GM21529 (cell line): ENCODE measurements at regions not wholly inside any gene's neighbourhood (a gene's known extent, or its start where the extent isn't known, plus 50 kb on each side); places are given as distances from the start of the nearest gene placed in this dataset.
"Not testable (repeated sequence)": the region's sequence is repeated elsewhere in the genome, so short reads cannot be mapped to it uniquely, and the experiment has no call there.

Experiments used
- ATAC-seq: cut with Tn5 transposase; IDR thresholded peaks from one replicate; pipeline ENCODE4 v1.9.1; 2021; ENCODE audit not compliant: unreplicated experiment

DNA sequence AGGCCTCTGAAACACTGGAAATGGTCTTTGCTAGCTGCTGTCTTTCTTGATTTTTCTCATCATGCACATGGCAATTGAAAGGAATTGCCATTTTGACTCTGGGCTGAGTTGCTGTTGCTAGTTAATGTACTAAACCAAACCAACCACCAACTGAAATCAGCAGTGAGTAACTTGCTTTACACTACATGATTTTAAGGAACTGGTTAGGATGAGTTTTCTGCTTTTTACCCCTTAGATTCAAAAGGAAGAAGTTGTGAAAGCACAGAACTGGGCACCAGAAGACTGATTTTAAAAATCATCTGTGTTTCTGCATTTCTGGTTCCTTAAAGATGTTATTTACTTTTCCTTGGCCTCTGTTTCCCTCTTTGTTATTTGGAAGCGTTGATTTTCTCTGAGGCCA is 361.9 kb downstream of the HLX start:
- ATAC-seq: no peak

DNA sequence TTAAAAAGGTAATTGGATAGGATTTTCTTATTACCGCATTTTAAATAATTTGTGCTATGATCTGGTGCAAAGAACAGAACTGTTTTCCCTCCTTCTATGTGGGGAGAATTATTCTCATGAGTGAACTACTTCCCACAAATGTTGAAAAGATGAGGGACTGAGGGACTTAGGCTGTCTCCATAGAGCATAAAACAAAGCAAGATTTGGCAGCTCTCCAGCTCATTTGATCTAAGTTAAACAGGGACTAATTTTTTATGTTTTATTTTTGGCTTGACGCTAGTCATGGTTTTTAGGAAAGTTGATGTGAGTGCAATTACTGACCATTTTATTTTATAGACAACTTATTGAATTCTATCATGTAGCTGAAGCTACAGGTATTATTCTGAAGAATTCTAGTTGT is 362.3 kb downstream of the HLX start:
- no peak for ATAC-seq

DNA sequence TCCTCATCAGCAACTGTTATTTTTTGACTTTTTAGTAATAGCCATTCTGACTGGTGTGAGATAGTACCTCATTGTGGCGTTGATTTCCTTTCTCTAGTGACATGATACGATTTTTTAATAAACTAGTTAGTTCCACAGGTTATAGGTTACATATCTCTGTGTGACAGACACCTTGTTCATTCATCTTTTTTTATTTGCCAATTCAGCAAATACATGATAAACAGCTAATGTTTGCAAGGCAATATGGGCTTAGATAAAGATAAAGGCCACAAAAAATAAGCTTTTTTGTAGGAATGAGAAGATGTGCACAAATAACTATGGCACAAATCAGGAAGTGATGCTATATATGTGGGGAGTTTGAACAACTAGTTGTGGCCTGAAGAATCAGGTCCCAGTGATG is 366.8 kb downstream of the HLX start:
- no peak for ATAC-seq

DNA sequence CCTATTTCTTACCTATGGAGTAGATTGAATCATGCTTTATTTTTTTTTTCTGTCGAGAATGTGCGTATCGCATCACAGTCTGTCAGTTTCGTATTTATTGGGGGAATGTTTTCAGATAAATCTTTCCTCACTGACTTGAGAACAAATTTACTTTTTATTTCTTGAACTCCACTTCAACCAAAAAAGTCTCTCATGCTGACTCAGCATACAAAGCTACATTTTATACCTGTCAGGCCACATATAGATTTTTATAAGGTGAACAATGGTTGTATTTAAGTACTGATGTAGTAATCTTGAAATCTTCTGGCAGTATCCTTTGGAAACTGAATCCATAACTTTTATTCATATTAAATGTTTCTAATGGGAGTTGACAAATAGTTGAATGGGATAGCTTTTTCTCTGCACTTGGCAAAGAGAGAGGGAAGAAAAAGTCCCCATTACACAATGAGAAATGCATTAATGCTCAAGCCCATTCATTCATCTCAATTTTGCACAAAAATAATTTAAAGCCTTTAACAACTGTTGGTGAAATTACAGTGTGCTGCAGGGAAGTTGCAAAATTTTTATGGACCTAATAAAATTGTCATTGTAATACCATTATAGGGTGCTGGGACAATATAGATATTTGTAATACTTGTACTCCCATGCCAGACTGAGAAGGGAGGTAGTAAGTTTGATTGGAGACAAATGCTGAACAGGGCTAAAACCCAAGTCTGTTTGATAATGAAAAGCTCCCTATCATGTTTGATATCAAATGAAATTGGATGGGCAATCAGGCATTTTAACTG is 367.6 kb downstream of the HLX start:
- no peak for ATAC-seq

DNA sequence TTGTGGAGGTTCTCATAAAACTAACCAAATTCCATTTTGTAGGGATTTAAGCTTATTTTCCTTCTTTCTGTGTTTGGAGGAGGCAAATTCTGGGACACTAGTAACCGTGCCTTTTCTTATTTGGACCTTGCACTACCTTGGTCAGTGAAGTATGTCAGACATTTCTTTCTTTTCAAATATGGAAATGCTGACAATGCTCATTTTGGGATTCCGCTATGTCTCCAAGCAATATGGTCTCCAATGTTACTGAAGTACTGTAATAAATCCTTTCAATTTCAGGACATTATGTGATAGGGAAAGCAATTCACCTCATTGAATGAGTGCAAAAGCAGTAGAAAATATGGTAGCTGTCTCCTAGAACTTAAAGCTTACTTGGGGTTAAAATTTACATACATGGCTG is 372.3 kb downstream of the HLX start:
- no peak for ATAC-seq

DNA sequence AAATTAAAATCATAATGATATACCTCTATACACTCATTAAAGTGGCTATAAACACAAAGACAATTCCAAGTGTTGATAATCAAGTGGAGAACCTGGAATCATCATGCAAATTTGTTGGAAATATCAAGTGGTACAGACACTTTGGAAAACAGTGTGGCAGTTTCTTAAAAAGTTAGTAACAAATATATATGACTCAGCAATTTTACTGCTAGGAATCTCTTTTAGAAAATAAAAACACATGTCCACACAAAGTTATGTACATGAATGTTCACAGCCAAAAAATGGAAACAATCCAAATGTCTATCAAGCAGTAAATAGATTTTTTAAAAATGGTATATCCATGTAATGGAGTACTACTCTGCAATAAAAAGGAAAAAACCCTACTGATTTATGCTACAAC is 375.6 kb downstream of the HLX start:
- ATAC-seq: no peak

DNA sequence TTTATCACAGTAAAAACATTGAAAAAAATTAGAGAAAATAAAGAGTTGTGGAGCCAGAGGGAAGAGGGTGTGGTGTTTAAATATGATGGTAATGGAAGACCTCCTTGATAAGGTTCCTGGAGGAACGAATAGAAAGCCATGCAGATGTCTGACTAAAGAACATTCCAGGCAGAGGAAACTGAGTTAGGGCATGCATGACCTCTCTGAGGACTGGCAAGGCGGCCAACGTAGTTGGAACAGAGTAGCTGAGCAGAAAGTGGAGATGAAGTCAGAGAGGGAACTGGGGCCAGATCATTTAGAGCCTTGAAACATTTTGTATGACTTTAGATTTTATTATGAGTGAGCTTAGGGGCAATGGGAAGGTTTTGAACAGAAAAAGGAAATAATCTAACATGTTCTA is 377.5 kb downstream of the HLX start:
- ATAC-seq: no peak

DNA sequence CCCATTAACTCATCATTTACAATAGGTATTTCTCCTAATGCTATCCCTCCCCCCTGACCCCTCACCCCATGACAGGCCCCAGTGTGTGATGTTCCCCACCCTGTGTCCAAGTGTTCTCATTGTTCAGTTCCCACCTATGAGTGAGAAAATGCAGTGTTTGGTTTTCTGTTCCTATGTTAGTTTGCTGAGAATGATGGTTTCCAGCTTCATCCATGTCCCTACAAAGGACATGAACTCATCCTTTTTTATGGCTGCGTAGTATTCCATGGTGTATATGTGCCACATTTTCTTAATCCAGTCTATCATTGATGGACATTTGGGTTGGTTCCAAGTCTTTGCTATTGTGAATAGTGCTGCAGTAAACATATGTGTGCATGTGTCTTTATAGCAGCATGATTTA is 378.3 kb downstream of the HLX start:
- not testable (repeated sequence) for ATAC-seq

DNA sequence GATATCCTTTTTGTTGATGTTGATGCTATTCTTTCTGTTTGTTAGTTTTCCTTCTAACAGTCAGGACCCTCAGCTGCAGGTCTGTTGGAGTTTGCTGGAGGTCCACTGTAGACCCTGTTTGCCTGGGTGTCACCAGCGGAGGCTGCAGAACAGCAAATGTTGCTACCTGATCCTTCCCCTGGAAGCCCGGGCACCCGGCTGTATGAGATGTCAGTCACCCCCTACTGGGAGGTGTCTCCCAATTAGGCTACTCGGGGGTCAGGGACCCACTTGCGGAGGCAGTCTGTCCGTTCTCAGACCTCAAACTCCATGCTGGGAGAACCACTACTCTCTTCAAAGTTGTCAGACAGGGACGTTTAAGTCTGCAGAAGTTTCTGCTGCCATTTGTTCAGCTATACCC is 383.4 kb downstream of the HLX start:
- ATAC-seq: not testable (repeated sequence)

DNA sequence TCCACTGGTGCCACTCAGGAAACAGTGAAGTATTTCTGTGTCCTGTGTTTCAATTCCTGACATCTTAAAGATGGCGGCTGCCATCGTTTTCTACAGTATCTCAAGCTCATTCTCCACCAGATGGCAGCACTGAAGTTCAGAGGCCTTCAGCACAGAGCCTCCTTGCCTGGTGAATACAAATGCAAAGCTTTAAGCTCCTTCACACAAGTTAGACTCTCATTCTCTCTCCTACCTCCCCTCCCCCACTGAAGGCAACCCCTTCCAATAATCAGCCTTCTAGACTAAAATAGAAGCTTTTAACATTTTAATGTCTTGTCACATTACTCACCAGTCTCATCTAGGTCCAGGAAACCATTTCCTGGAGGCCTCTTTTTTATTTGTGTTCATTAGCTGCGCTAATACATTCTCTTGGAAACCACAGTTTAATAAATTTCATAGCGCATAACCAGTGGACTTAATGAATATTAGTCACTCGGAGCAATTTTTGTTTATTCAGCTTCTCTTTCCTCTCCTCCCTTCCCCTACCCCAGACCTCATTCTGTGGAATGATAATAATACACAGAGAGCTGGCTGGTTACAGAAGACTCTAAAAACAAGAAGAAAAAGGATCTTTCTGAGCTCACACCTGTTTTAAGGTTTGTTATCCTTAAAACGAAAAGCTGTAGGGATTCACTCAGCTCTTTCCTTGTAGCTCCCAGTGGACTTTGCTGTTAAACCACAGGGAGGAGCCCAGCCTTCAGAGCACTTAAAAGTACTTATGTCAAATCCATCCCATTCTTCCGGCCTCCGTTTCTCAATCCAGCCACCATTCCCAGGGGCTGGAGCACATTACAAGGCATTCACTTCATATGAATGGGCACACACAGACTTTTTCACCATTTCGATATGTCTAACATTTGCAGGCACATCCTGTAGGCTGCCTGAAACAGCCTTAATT is 384.9 kb downstream of the HLX start:
- peak; percentile 94 for ATAC-seq

DNA sequence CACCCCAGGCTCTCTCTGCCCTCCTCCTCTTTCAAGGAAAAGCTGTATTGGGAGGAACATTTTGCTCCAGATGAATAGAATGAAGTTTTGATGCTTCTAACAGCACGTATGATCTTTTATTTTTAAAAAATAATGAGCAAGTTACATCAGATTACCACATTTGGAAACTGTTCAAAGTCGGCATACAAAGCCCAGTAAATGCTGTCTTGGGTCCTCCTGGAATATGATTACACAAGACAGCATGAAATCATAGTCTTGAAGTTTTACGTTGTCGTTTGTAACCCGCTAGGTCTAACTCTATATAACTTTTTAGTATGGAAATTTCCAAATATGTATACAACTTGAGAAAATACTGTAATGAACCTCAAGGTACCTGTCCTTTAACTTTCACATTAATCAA is 385.6 kb downstream of the HLX start:
- no peak for ATAC-seq

DNA sequence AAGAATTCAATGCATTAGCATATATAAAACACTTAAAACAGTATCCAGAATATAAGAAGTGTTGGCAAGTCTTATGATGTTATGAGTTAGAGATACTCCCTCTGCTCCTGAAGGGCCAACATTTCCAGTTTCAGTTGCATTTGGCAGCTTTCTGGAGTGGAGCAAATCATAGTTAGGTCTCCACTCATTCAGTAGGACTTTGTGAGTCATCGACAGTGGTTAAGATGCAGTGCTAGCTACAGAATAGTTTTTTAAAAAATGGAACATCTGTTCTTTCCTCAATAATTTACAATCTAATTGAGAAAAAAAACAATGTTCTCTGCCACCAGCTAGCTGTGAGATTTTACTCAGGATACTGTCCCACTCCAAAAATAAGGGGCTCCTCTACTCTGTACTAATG is 389.1 kb downstream of the HLX start:
- no peak for ATAC-seq

DNA sequence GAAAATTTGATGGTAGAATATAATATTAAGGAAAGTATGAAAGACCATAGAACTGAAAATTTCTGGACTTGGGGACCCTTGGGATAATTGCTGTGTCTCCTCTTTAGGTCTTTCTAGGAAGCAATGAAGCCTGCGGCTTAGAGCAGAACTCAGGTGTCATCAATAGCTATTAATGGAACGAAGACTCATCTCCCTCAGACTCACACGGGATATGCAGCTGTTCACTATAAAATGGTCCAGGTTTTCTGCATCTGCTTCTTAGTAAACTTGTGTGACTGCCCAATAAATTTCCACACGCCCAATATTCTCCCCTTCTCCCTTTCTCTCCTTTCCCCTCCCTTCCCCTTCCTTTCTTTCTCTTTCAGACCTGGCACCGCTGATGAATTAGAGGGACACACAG is 392.5 kb downstream of the HLX start:
- no peak for ATAC-seq

DNA sequence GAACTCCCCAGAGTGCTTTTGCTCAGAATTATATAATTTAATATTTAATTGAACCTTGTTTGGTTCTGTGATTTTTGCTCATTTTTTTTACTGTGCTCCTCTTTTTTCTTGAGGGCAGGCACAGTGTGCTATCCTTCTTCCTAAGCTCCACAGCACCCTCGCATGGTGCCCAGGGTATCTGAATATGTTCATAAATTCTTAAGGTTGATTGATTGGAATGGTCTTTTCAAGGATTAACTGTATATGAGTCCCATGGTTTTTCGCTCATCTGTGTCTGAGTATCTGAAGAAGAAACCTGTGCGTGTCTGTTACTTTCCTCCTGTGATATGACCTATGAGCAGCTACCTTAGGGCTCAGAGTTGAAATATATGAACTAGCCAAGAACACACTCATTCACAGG is 393.7 kb downstream of the HLX start:
- no peak for ATAC-seq

DNA sequence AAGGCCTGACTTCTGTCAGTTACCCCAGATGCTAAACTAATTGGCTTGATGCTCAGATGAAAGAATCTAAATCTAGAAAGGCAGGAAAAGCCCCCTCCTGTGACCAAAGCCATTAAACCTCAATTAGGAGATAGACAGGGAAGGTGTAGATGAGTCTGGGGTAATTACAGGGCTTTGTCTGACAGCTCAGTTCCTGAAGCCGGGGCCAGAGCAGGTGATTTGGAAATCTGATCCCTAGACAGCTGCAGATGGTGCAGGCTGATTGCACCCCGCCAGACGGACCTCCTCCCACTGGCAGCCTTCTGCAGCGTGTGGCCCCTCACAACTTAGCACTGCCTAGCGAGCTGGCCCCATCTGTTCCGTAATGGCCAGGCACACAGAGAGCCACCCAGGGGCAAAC is 395.1 kb downstream of the HLX start:
- no peak for ATAC-seq

DNA sequence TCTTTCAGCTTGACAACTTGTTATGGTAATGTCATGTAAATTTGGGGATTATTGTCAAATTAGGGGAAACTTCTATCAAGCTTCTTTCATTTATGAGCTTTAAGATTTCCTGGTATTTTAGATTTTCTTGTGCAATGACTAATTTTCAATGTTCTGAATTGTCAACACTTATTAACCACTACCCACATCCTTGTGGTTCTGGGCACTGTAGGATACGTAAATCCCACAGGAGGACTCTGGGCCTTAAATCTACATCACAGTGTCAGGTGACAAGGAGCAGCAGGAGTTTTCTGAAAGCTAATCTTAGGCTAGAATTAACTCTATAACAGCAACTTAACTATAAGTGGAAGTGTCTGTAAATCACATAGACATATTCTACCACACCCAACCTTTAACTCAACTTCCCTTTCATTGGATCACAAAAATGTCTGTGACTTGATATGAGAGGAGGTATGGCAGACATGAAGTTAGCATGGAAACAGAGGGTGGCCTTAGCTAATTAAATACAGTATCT is 397.7 kb downstream of the HLX start:
- no peak for ATAC-seq

DNA sequence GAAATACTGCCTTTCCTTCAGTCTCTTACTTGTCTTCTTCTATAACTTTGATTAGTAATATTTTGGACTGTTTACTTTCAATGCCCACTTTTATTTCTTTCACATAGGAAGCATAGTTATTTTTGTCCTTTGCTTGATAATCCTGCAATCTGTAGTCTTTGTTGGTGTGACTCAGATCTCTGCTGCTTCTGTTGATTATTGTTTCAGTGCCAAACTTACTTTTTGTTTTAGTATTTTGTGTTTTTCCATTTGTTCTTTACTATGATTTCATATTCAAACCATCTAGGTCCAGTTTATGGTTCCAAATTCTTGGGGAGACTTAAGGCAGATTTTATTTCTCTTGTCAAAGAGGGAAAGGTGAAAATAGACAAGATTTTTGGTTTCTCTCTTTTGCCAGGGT is 399.9 kb downstream of the HLX start:
- no peak for ATAC-seq

DNA sequence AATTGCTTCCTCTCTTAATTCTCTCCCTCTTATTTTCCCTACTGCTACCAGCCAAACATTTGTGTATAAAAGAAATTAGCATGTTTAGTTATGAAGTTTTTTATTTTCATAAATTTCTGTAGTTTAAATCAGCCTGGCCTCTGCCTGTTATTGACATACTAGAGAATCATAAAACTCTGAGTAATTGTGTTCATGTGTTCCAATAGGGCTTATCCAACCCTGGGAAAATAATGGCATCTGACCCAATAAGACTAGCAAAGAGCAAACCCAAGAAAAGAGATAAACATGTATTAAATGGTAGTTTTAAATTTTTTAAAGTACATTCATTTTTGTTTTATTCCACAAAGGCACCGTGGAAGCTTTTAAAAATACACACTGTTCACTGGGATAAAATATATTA is 404.3 kb downstream of the HLX start:
- no peak for ATAC-seq

DNA sequence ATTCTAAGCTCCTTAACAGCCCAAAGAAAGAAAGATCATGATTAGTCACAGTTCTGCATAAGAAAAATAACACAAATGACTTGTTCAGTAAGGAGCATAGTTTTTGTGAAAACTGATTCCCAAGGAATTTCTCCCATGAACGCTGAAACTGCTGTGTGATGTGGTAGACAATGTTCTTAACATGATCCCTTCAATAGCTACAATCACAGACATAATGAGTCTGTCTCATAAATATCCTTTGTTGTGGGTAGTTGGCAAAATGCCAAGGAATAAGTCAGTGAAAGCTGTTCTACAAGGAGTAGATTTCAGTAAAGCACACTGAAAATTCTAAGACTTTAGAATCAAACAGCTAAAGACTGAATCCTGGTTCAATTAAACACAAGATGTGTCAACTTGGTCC is 404.8 kb downstream of the HLX start:
- no peak for ATAC-seq

DNA sequence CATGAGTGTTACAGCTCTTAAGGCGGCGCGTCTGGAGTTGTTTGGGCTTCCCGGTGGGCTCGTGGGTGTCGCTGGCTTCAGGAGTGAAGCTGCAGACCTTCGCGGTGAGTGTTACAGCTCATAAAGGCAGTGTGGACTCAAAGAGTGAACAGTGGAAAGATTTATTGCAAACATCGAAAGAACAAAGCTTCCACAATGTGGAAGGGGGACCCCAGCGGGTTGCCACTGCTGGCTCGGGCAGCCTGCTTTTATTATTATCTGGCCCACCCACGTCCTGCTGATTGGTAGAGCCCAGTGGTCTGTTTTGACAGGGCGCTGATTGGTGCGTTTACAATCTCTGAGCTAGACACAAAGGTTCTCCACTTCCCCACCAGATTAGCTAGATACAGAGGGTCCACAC is 405.7 kb downstream of the HLX start:
- ATAC-seq: not testable (repeated sequence)

DNA sequence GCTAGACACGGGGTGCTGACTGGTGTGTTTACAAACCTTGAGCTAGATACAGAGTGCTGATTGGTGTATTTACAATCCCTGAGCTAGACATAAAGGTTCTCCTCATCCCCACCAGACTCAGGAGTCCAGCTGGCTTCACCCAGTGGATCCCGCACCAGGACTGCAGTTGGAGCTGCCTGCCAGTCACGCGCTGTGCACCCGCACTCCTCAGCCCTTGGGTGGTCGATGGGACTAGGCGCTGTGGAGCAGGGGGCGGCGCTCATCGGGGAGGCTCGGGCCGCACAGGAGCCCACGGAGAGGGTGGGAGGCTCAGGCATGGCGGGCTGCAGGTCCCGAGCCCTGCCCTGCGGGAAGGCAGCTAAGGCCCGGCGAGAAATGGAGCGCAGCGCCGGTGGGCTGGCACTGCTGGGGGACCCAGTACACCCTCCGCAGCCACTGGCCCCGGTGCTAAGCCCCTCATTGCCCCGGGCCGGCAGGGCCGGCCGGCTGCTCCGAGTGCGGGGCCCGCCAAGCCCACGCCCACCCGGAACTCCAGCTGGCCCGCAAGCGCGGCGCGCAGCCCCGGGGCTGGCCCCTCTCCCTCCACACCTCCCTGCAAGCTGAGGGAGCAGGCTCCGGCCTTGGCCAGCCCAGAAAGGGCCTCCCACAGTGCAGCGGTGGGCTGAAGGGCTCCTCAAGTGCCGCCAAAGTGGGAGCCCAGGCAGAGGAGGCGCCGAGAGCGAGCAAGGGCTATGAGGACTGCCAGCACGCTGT is 406.4 kb downstream of the HLX start:
- ATAC-seq: not testable (repeated sequence)
